ENCODE measurements at regions not wholly inside any gene's neighbourhood (a gene's known extent, or its start where the extent isn't known, plus 50 kb on each side); places are given as distances from the start of the nearest gene placed in this dataset.
"Not testable (repeated sequence)": the region's sequence is repeated elsewhere in the genome, so short reads cannot be mapped to it uniquely, and the experiment has no call there.

- no TSS peak for BruUV-seq (replicated peaks)
- CTCF ChIA-PET: interaction anchor here (1.3 kb wide), 1 partner anchor 166 kb away, joined by 5 read pairs; no protein-coding TSS in a partner anchor
- intact Hi-C loops (cut with micrococcal nuclease): loop anchor here (1.0 to 5.0 kb wide), 5 partner anchors 42 to 288 kb away; no protein-coding TSS in a partner anchor
Measured at GRCh38 chr2:113370478-113371091, 66.9 kb upstream of the ZNG1B start.

GRCh38 chr2:113370030-113370429 is 67.5 kb upstream of the ZNG1B start:
- TF ChIP-seq EZH2 (IDR thresholded peaks at IDR 0.05; ENCODE audit: low read length, unreplicated experiment) (no peak), CTCF (conservative IDR thresholded peaks at IDR 0.05; ENCODE audit: low read depth, low read length) (no peak), EZH2phosphoT487 (IDR thresholded peaks at IDR 0.05; ENCODE audit: borderline replicate concordance, low read length) (no peak)
- Histone ChIP-seq H2AFZ (ENCODE audit: low read length) (peak overlapping the region; percentile 53; the same call in 1 of the 2 replicates), H3K4me2 (ENCODE audit: low read length) (peak overlapping the region; percentile 33; the same call in 1 of the 2 replicates), H3K4me3 (ENCODE audit: low read length) (no peak overlapping the region), H4K20me1 (ENCODE audit: low read length) (no peaks in the 10 kb centered on the region), H3K9me2 (replicated peaks; ENCODE audit: low read length) (no peaks in the 10 kb centered on the region), H3K36me3 (ENCODE audit: low read depth, low read length) (no peaks in the 10 kb centered on the region), H3K4me1 (ENCODE audit: insufficient read depth, low read length) (peaks cover 20% of the 10 kb centered on the region), H3K27ac (ENCODE audit: low read length) (no peak overlapping the region), H3K9me3 (ENCODE audit: low read length) (no peaks in the 10 kb centered on the region), H3K27me3 (ENCODE audit: low read length) (no peaks in the 10 kb centered on the region), H3K9ac (ENCODE audit: low read length) (no peak overlapping the region), H3F3A (ENCODE audit: low read length, unreplicated experiment) (no peaks in the 10 kb centered on the region), H3K79me2 (ENCODE audit: low read length) (no peaks in the 10 kb centered on the region)
- ATAC-seq (no peak), DNase-seq (peak; percentile 4)
- POLR2A ChIA-PET (ENCODE audit: unreplicated experiment): no interaction called here
- CTCF ChIA-PET: interaction anchor here (1.3 kb wide), 1 partner anchor 166 kb away, joined by 5 read pairs; no protein-coding TSS in a partner anchor
- BruUV-seq (replicated peaks): no TSS peak
- intact Hi-C loops (cut with micrococcal nuclease): loop anchor here (1.0 to 5.0 kb wide), 5 partner anchors 42 to 288 kb away; no protein-coding TSS in a partner anchor

More at GRCh38 chr2:113370478-113371091, 66.9 kb upstream of the ZNG1B start:
- Histone ChIP-seq H3K4me3 (ENCODE audit: low read length) (no peak overlapping the region), H3K9me2 (replicated peaks; ENCODE audit: low read length) (no peaks in the 10 kb centered on the region), H3K27me3 (ENCODE audit: low read length) (no peaks in the 10 kb centered on the region), H3K4me2 (ENCODE audit: low read length) (peak overlapping the region; percentile 33; the same call in 1 of the 2 replicates), H3K4me1 (ENCODE audit: insufficient read depth, low read length) (peaks cover 20% of the 10 kb centered on the region), H4K20me1 (ENCODE audit: low read length) (no peaks in the 10 kb centered on the region), H2AFZ (ENCODE audit: low read length) (peak overlapping the region; percentile 53; the same call in 1 of the 2 replicates), H3K36me3 (ENCODE audit: low read depth, low read length) (no peaks in the 10 kb centered on the region), H3K27ac (ENCODE audit: low read length) (no peak overlapping the region), H3K9ac (ENCODE audit: low read length) (no peak overlapping the region), H3K79me2 (ENCODE audit: low read length) (no peaks in the 10 kb centered on the region), H3F3A (ENCODE audit: low read length, unreplicated experiment) (no peaks in the 10 kb centered on the region), H3K9me3 (ENCODE audit: low read length) (no peaks in the 10 kb centered on the region)
- ATAC-seq (peak; percentile 99), DNase-seq (peak; percentile 92)
- POLR2A ChIA-PET (ENCODE audit: unreplicated experiment): no interaction called here
- TF ChIP-seq EZH2 (IDR thresholded peaks at IDR 0.05; ENCODE audit: low read length, unreplicated experiment): no peak
- peak; percentile 75 for TF ChIP-seq CTCF (conservative IDR thresholded peaks at IDR 0.05; ENCODE audit: low read depth, low read length)
- no peak for TF ChIP-seq EZH2phosphoT487 (IDR thresholded peaks at IDR 0.05; ENCODE audit: borderline replicate concordance, low read length)

- H3K79me2 ChIP-seq (ENCODE audit: low read length); BruUV-seq (replicated peaks); H3K27me3 ChIP-seq (ENCODE audit: low read length); DNase-seq; H2AFZ ChIP-seq (ENCODE audit: low read length); H3F3A ChIP-seq (ENCODE audit: low read length, unreplicated experiment); H3K9me3 ChIP-seq (ENCODE audit: low read length); ATAC-seq; H3K4me3 ChIP-seq (ENCODE audit: low read length); POLR2A ChIA-PET (ENCODE audit: unreplicated experiment); intact Hi-C loops (cut with micrococcal nuclease); H3K9me2 ChIP-seq (replicated peaks; ENCODE audit: low read length); H4K20me1 ChIP-seq (ENCODE audit: low read length); H3K9ac ChIP-seq (ENCODE audit: low read length); H3K27ac ChIP-seq (ENCODE audit: low read length); CTCF ChIA-PET; H3K36me3 ChIP-seq (ENCODE audit: low read depth, low read length): not testable (repeated sequence)
- Histone ChIP-seq H3K4me2 (ENCODE audit: low read length) (peak overlapping the region; percentile 38; the same call in 1 of the 2 replicates), H3K4me1 (ENCODE audit: insufficient read depth, low read length) (peaks cover 20% of the 10 kb centered on the region)
Measured at GRCh38 chr2:113368581-113368980, 68.9 kb upstream of the ZNG1B start.

- H3F3A ChIP-seq (ENCODE audit: low read length, unreplicated experiment); H2AFZ ChIP-seq (ENCODE audit: low read length); H3K9me2 ChIP-seq (replicated peaks; ENCODE audit: low read length); H4K20me1 ChIP-seq (ENCODE audit: low read length); H3K4me3 ChIP-seq (ENCODE audit: low read length); H3K27me3 ChIP-seq (ENCODE audit: low read length); CTCF ChIA-PET; BruUV-seq (replicated peaks); ATAC-seq; H3K36me3 ChIP-seq (ENCODE audit: low read depth, low read length); H3K27ac ChIP-seq (ENCODE audit: low read length); H3K9ac ChIP-seq (ENCODE audit: low read length); H3K4me2 ChIP-seq (ENCODE audit: low read length); H3K9me3 ChIP-seq (ENCODE audit: low read length); POLR2A ChIA-PET (ENCODE audit: unreplicated experiment); H3K79me2 ChIP-seq (ENCODE audit: low read length); intact Hi-C loops (cut with micrococcal nuclease); DNase-seq: not testable (repeated sequence)
- H3K4me1 ChIP-seq (ENCODE audit: insufficient read depth, low read length): peaks cover 20% of the 10 kb centered on the region
Measured at GRCh38 chr2:113366821-113367220, 70.7 kb upstream of the ZNG1B start.

GRCh38 chr2:113365791-113366190 is 71.7 kb upstream of the ZNG1B start:
- BruUV-seq (replicated peaks); CTCF ChIA-PET; H3K9ac ChIP-seq (ENCODE audit: low read length); H3K27me3 ChIP-seq (ENCODE audit: low read length); H3K27ac ChIP-seq (ENCODE audit: low read length); intact Hi-C loops (cut with micrococcal nuclease); H3K4me2 ChIP-seq (ENCODE audit: low read length); H3K9me3 ChIP-seq (ENCODE audit: low read length); DNase-seq; H2AFZ ChIP-seq (ENCODE audit: low read length); POLR2A ChIA-PET (ENCODE audit: unreplicated experiment); ATAC-seq; H3K9me2 ChIP-seq (replicated peaks; ENCODE audit: low read length); H3K36me3 ChIP-seq (ENCODE audit: low read depth, low read length); H4K20me1 ChIP-seq (ENCODE audit: low read length); H3K4me3 ChIP-seq (ENCODE audit: low read length); H3K79me2 ChIP-seq (ENCODE audit: low read length); H3F3A ChIP-seq (ENCODE audit: low read length, unreplicated experiment): not testable (repeated sequence)
- peaks cover 20% of the 10 kb centered on the region for H3K4me1 ChIP-seq (ENCODE audit: insufficient read depth, low read length)

Measured in PC-3 (cell line).